HG03575 (cell line): ENCODE measurements at regions not wholly inside any gene's neighbourhood (a gene's known extent, or its start where the extent isn't known, plus 50 kb on each side); places are given as distances from the start of the nearest gene placed in this dataset.

Source experiments
- ATAC-seq: cut with Tn5 transposase; IDR thresholded peaks from one replicate; pipeline ENCODE4 v1.9.1; 2021; ENCODE audit not compliant: unreplicated experiment, insufficient number of reproducible peaks, low FRiP score; ENCODE audit errors: extremely low read depth

DNA sequence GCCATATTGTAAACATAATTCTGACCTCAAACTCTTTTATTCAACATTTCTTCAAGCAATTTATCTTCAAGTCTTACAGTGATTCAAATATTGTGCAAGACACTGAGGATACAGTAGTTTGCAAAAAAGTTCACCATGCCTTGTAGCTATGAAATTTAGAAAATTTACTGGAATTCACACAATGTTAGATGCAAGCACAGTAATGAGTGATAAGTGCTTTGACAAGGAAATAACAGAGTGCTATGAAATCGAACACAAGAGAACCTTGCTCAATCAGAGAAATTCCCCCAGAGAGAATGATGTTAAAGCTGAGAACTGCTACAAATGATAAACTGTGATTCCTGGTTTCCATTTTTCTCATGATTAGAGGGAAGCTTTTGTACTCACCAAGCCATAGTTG lies 952.9 kb downstream of the FAT4 start:
- ATAC-seq: no peak

- no peak for ATAC-seq
Observed at GRCh38 chr4:126268106-126268505, 953.4 kb downstream of the FAT4 start.

DNA sequence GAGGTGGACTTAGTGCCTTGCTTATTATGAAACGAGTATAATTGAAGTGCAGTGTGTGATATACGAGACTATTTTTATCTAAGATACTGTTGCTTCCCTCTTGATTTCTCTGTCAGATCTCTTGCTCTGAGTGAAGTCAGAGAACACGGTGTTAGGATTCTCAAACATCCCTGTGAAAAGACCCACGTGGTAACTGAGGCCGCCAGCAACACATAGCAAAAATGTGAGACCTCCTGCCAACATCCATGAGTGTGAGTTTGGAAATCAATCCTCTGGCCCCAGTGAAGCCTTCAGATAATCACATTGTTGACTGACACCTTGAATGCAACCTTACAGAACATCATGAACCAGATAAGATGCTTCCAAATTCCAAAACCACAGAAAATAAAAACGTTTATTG lies 954.4 kb downstream of the FAT4 start:
- ATAC-seq: no peak

- no peak for ATAC-seq
Observed at GRCh38 chr4:126271292-126271691, 956.5 kb downstream of the FAT4 start.

DNA sequence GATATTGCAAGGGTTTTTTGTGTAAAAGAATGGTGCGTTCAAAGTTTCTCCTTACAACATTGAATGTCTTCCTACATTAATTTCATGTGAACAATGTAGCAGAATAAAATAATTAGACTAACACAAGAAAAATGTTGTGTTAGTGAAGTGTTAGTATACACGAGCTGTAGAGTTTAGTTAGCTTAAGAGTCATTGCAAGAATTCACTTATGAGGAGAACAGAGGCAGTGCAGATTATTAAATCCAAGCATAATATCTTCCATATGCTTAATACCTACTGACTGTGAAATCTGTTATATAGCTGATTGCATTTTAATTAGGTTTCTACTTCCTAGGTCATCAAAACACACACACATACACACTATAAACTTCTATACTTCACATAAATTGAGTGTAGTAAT lies 959.0 kb downstream of the FAT4 start:
- ATAC-seq: no peak

- no peak for ATAC-seq
Observed at GRCh38 chr4:126291886-126292285, 977.1 kb downstream of the FAT4 start.

- no peak for ATAC-seq
Observed at GRCh38 chr4:126298271-126298670, 983.5 kb downstream of the FAT4 start.

GRCh38 chr4:126306152-126306869 lies 991.6 kb downstream of the FAT4 start:
- no peak for ATAC-seq

- ATAC-seq: no peak
Observed at GRCh38 chr4:126318376-126318775, 1003.6 kb downstream of the FAT4 start.

GRCh38 chr4:126328914-126329313 lies 1014.2 kb downstream of the FAT4 start:
- no peak for ATAC-seq

DNA sequence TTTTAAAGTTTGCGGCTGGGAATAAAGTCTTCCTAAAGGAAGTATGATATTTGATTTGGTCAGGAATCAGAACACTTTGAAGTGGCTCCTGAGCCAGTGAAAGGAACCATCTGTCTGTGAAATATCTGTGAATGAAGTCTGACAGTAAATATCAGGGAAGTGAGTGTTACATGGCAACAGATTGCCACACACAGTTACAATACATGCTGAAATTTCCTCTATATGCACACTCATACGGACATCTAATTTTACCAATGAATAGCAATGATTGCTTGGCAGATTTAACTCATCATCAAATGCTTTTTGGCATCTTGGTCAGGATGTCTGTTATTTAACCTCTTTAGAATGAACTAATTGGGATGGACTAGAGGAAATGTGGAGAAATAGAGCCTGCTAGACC lies 1023.8 kb downstream of the FAT4 start:
- ATAC-seq: no peak

DNA sequence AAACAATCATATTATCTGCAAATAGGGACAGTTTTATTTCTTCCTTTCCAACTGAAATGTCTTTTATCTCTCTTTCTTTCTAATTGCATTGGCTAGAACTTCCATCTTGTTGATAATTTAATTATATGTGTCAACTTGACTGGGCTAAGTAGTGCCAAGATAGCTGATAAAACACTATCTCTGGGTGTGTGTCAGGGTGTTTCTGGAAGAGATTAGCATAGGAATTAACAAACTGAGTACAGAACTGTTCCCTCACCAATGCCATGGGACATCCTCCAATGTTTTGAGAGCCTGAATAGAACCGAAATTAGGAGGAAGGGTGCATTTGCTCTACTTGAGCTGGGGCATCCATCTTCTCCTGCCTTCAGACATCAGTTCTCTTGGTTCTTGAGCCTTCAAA lies 1027.2 kb downstream of the FAT4 start:
- ATAC-seq: no peak

GRCh38 chr4:126344472-126344871 lies 1029.7 kb downstream of the FAT4 start:
- ATAC-seq: no peak

DNA sequence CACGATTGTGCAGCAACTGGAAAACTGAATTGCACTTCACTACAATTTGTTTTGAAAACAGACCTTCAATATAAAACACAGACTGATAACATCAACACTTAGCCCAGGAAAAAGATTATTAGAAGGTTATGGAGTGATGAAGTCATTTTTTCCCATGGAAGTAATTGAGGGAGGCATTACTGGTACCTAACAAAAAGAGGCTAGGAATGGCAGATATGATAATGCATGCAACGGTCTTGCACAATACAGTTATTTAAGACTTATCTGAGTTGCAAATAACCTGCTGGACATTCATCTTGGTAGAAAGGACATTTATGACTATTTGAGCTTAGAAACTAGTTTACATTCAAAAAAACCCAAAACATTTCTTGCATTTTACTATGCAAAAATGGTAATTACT lies 1031.9 kb downstream of the FAT4 start:
- ATAC-seq: no peak

- ATAC-seq: no peak
Observed at GRCh38 chr4:126354784-126355183, 1040.0 kb downstream of the FAT4 start.

GRCh38 chr4:126358041-126358440 lies 1043.3 kb downstream of the FAT4 start:
- no peak for ATAC-seq

- ATAC-seq: no peak
Observed at GRCh38 chr4:126361287-126361686, 1046.5 kb downstream of the FAT4 start.

DNA sequence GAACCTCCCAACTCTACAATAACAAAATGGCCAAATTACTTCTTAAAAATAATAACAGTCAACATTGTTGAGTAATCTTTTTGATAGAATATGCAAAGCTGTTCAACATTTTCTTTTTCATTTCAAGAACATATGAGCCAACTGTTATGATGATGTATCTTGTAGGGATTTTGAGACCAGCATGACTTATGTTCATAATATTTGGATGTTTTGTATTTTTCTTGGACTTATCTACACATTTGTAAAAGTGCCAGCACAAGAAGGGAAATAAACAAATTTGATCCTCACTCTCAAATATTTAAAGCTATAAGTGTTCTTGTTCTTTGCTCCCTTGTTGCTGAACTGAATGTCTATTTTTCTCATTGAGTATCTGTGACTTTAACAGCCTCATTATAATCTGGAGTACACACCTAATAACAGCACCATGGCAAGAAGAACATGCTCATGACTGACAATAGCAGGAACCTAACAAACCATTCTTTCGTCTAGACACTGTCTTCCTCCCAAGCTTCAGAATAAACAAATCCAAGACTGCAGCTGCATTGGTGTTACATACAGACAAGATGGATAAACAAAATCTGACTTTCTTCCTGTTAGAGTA lies 1049.7 kb downstream of the FAT4 start:
- no peak for ATAC-seq

DNA sequence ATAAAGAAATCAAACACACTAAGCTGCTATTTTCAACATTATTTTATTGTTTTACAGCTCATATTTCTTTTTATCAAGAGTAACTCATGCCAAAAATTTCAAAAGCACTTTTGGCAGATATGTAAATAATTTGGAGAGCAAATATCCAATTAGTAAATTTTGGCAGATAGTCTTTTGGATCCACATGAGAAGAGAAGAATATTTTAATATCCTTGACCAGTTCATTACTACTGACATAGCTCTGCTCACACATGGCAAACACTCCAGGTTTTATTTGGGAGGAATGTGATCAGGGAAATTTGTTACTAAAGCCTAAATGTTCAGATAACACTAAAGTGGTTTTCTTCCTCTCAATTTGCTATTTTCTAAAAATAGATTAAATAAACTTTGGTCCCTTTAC lies 1054.3 kb downstream of the FAT4 start:
- no peak for ATAC-seq

GRCh38 chr4:126372634-126373033 lies 1057.9 kb downstream of the FAT4 start:
- no peak for ATAC-seq

DNA sequence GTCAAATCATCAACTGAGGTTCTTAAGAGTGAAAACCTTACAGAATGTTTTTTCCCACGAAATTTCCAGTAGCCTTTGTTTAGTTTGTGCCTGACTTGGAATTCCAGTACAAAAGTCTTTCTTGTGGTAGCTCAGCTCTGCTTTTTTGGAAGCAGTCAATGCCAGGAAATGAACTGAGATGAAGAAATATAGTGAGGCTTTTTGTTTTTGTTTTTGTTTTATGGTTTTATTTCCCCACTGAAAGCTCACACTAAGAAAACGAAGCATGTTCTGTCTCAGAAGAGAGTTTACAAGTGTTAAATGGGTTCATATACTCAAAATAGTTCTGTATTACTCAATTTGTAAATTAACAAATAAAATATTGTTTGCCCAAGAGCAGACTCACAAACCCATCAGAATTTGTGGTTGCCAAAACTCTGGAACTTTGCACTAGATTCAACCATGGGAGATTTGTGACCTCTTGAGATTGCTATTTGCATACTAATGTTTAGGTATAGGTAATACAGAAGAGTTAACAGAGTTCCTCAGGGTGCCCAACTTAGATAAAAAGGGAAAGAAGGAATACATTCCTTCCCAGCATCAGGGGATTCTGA lies 1060.8 kb downstream of the FAT4 start:
- ATAC-seq: no peak
